ENCODE measurements at regions not wholly inside any gene's neighbourhood (a gene's known extent, or its start where the extent isn't known, plus 50 kb on each side); places are given as distances from the start of the nearest gene placed in this dataset.

DNA sequence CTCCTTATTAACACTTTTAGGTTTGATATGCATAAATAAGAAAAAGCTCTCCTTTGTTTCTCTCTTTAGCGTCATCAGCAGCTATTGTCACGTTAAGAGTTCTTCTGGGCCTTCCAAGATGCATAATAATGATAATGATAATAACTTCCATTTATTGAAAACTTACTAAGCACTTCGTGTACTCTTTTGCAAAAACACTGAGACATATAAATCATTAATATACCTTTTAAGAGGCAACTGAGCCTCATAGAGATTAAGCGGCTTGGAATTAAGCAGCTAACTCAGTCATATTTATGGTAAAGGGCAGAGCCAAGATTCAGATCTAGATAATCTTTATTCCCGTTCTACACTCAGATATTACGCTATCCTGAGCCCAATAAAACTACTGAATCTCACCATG lies 1105.1 kb downstream of the OLFM4 start:
- H3K9ac ChIP-seq (ENCODE audit: insufficient read length): no peak overlapping the region
- H3K36me3 ChIP-seq (ENCODE audit: insufficient read depth, low read length): no peaks in the 10 kb centered on the region
- H3K9me3 ChIP-seq (ENCODE audit: low read depth, low read length): no peaks in the 10 kb centered on the region
- TF ChIP-seq FOXP2 (optimal IDR thresholded peaks at IDR 0.05; ENCODE audit: control extremely low read depth, extremely low read length, insufficient read depth) (no peak), POLR2AphosphoS5 (IDR thresholded peaks at IDR 0.05; ENCODE audit: borderline replicate concordance, low read depth, low read length) (no peak), EZH2 (IDR thresholded peaks at IDR 0.05) (no peak)
- peak overlapping the region; percentile 37; the same call in 1 of the 2 replicates for H3K4me3 ChIP-seq
- peak overlapping the region; percentile 22; the same call in 1 of the 2 replicates for H3K27ac ChIP-seq
- DNase-seq (ENCODE audit: low read depth, low spot score): peak; percentile 50

- TF ChIP-seq POLR2AphosphoS5 (IDR thresholded peaks at IDR 0.05; ENCODE audit: borderline replicate concordance, low read depth, low read length) (no peak), EZH2 (IDR thresholded peaks at IDR 0.05) (no peak), FOXP2 (optimal IDR thresholded peaks at IDR 0.05; ENCODE audit: control extremely low read depth, extremely low read length, insufficient read depth) (no peak)
- Histone ChIP-seq H3K36me3 (ENCODE audit: insufficient read depth, low read length) (no peaks in the 10 kb centered on the region), H3K4me3 (no peak overlapping the region), H3K27ac (no peak overlapping the region), H3K9ac (ENCODE audit: insufficient read length) (no peak overlapping the region), H3K9me3 (ENCODE audit: low read depth, low read length) (no peaks in the 10 kb centered on the region)
- no peak for DNase-seq (ENCODE audit: low read depth, low spot score)
These were observed 1116.2 kb downstream of the OLFM4 start for GRCh38 chr13:54144828-54145227.

DNA sequence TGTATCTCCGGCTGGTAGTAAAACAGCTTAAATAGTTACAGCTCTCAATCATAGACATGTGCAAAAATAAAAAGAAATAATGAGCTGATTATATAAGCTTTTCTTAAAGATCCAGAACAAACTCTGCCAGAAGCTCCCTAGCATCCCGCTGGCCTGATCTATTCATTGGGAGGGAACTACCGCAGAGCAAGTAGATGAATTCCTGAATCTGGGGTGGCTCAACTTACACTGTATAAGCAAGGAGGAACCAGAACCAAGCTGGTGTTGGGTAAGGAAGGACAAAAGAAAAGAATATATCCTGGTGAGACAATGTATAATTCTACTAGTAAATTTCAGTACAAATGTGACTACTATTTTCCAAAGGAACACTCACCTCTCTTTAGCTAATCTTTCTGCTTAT lies 1122.2 kb downstream of the OLFM4 start:
- no peak for DNase-seq (ENCODE audit: low read depth, low spot score)
- TF ChIP-seq POLR2AphosphoS5 (IDR thresholded peaks at IDR 0.05; ENCODE audit: borderline replicate concordance, low read depth, low read length) (no peak), EZH2 (IDR thresholded peaks at IDR 0.05) (no peak), FOXP2 (optimal IDR thresholded peaks at IDR 0.05; ENCODE audit: control extremely low read depth, extremely low read length, insufficient read depth) (no peak)
- H3K36me3 ChIP-seq (ENCODE audit: insufficient read depth, low read length): no peaks in the 10 kb centered on the region
- H3K9me3 ChIP-seq (ENCODE audit: low read depth, low read length): no peaks in the 10 kb centered on the region
- no peak overlapping the region for H3K9ac ChIP-seq (ENCODE audit: insufficient read length)
- no peak overlapping the region for H3K4me3 ChIP-seq
- no peak overlapping the region for H3K27ac ChIP-seq

GRCh38 chr13:54162069-54162468 lies 1133.5 kb downstream of the OLFM4 start:
- DNase-seq (ENCODE audit: low read depth, low spot score): no peak

DNA sequence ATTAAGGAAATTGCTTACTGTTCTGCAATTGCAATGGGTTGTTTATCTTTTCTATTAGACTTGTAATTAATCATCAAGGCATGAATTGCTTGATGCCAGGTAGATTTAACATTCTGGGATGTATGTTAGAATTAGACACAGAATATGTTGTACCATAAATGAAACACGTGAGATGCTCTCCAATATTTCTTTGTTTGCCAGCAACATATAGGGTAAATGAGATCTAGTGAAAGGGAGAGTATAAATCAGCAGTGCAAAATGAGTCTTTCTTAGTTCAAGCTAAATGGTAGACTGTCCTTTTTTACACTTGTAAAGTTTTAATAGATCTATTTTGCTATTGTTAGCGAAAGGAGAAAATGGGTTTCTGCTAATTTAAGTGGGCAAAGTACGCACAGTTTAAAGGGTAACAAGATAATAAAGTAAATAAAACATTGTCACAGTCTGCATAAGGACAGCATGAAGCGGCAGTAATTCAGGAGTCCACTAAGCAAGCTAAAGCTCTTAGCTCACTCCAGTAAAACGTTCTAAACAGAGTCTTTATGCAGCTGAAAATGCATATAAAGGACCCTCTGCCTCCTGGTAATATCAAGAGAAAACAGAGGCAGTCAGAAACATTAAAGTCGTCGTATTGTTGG lies 1137.1 kb downstream of the OLFM4 start:
- H3K27ac ChIP-seq: no peak overlapping the region
- TF ChIP-seq FOXP2 (optimal IDR thresholded peaks at IDR 0.05; ENCODE audit: control extremely low read depth, extremely low read length, insufficient read depth) (no peak), EZH2 (IDR thresholded peaks at IDR 0.05) (no peak), POLR2AphosphoS5 (IDR thresholded peaks at IDR 0.05; ENCODE audit: borderline replicate concordance, low read depth, low read length) (no peak)

More at GRCh38 chr13:54162069-54162468, 1133.5 kb downstream of the OLFM4 start:
- TF ChIP-seq POLR2AphosphoS5 (IDR thresholded peaks at IDR 0.05; ENCODE audit: borderline replicate concordance, low read depth, low read length) (no peak), FOXP2 (optimal IDR thresholded peaks at IDR 0.05; ENCODE audit: control extremely low read depth, extremely low read length, insufficient read depth) (no peak), EZH2 (IDR thresholded peaks at IDR 0.05) (no peak)
- Histone ChIP-seq H3K27ac (no peak overlapping the region), H3K4me3 (no peak overlapping the region), H3K9ac (ENCODE audit: insufficient read length) (no peak overlapping the region), H3K9me3 (ENCODE audit: low read depth, low read length) (no peaks in the 10 kb centered on the region), H3K36me3 (ENCODE audit: insufficient read depth, low read length) (no peaks in the 10 kb centered on the region)

DNA sequence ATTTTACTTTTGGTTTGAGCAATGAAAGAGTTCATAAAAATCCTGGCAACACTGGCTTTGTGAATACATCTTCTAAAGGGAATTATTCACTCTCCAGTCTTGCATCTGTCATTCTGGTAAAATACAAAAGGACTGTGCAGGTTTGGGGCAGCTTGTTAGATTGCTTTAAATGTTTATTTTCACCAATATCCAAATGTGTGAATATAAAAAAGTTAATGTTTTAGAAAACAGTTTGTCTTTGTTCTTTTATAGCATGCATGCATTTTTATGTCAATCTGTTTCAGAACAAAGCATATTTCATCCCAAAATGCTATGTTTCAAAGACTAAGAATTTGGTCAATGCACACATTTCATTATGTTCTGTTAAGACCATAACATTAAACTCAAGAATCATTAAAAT lies 1145.4 kb downstream of the OLFM4 start:
- TF ChIP-seq POLR2AphosphoS5 (IDR thresholded peaks at IDR 0.05; ENCODE audit: borderline replicate concordance, low read depth, low read length) (no peak), EZH2 (IDR thresholded peaks at IDR 0.05) (no peak), FOXP2 (optimal IDR thresholded peaks at IDR 0.05; ENCODE audit: control extremely low read depth, extremely low read length, insufficient read depth) (no peak)
- Histone ChIP-seq H3K36me3 (ENCODE audit: insufficient read depth, low read length) (no peaks in the 10 kb centered on the region), H3K27ac (no peak overlapping the region), H3K9me3 (ENCODE audit: low read depth, low read length) (no peaks in the 10 kb centered on the region), H3K9ac (ENCODE audit: insufficient read length) (no peak overlapping the region), H3K4me3 (no peak overlapping the region)
- DNase-seq (ENCODE audit: low read depth, low spot score): no peak

More for the DNA sequence above, 1137.1 kb downstream of the OLFM4 start:
- H3K9ac ChIP-seq (ENCODE audit: insufficient read length): no peak overlapping the region
- DNase-seq (ENCODE audit: low read depth, low spot score): no peak
- no peak overlapping the region for H3K4me3 ChIP-seq
- no peaks in the 10 kb centered on the region for H3K36me3 ChIP-seq (ENCODE audit: insufficient read depth, low read length)
- H3K9me3 ChIP-seq (ENCODE audit: low read depth, low read length): no peaks in the 10 kb centered on the region

DNA sequence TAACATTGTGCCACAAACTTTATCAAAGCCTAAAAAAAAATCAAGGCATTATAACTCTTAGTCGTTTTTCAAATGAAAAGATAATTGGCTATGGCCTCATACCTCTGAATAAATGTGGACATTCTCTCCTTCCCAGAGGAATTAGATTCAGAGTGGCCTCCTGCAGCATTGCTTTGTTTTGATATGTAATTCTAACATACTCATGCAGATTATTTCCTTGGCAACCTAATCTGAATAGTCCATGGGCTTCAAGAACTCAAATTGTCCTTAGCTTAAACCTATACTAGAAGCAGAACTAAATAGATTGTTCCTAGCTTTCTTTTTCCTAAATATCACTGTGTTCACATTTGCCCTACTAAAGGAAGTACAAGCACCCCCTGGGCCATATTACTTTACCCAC lies 1146.9 kb downstream of the OLFM4 start:
- Histone ChIP-seq H3K9ac (ENCODE audit: insufficient read length) (no peak overlapping the region), H3K9me3 (ENCODE audit: low read depth, low read length) (no peaks in the 10 kb centered on the region), H3K36me3 (ENCODE audit: insufficient read depth, low read length) (no peaks in the 10 kb centered on the region), H3K27ac (no peak overlapping the region), H3K4me3 (no peak overlapping the region)
- DNase-seq (ENCODE audit: low read depth, low spot score): no peak
- TF ChIP-seq FOXP2 (optimal IDR thresholded peaks at IDR 0.05; ENCODE audit: control extremely low read depth, extremely low read length, insufficient read depth): no peak
- no peak for TF ChIP-seq POLR2AphosphoS5 (IDR thresholded peaks at IDR 0.05; ENCODE audit: borderline replicate concordance, low read depth, low read length)
- TF ChIP-seq EZH2 (IDR thresholded peaks at IDR 0.05): no peak

DNA sequence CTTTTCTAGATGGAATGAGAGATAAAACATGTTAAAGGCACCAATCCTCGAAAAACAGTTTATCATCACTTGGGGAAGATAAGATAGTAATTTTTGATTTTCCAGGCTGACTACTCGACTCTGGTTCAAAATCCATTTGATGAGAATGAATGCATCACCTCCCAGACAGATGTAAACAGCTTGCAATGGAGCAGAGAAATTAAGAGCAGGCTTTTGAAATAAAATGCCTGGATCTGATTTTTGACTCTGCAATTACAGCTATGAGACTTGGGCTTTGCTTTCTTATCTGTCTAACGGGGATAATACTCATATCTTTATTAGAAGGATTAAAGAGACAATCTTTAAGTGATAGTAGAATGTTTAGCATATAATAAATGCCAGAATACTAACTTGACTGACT lies 1148.9 kb downstream of the OLFM4 start:
- no peak overlapping the region for H3K27ac ChIP-seq
- H3K4me3 ChIP-seq: no peak overlapping the region
- TF ChIP-seq EZH2 (IDR thresholded peaks at IDR 0.05): no peak
- TF ChIP-seq FOXP2 (optimal IDR thresholded peaks at IDR 0.05; ENCODE audit: control extremely low read depth, extremely low read length, insufficient read depth): no peak
- TF ChIP-seq POLR2AphosphoS5 (IDR thresholded peaks at IDR 0.05; ENCODE audit: borderline replicate concordance, low read depth, low read length): no peak
- DNase-seq (ENCODE audit: low read depth, low spot score): no peak
- no peaks in the 10 kb centered on the region for H3K9me3 ChIP-seq (ENCODE audit: low read depth, low read length)
- no peaks in the 10 kb centered on the region for H3K36me3 ChIP-seq (ENCODE audit: insufficient read depth, low read length)
- no peak overlapping the region for H3K9ac ChIP-seq (ENCODE audit: insufficient read length)

GRCh38 chr13:54183166-54183565 lies 1154.6 kb downstream of the OLFM4 start:
- TF ChIP-seq POLR2AphosphoS5 (IDR thresholded peaks at IDR 0.05; ENCODE audit: borderline replicate concordance, low read depth, low read length) (no peak), FOXP2 (optimal IDR thresholded peaks at IDR 0.05; ENCODE audit: control extremely low read depth, extremely low read length, insufficient read depth) (no peak), EZH2 (IDR thresholded peaks at IDR 0.05) (no peak)
- no peak overlapping the region for H3K27ac ChIP-seq
- no peak overlapping the region for H3K4me3 ChIP-seq
- no peak overlapping the region for H3K9ac ChIP-seq (ENCODE audit: insufficient read length)
- no peak for DNase-seq (ENCODE audit: low read depth, low spot score)
- H3K36me3 ChIP-seq (ENCODE audit: insufficient read depth, low read length): no peaks in the 10 kb centered on the region
- H3K9me3 ChIP-seq (ENCODE audit: low read depth, low read length): no peaks in the 10 kb centered on the region
